Muscle layer of duodenum (tissue), 2 donors: ENCODE measurements at regions not wholly inside any gene's neighbourhood (a gene's known extent, or its start where the extent isn't known, plus 50 kb on each side); places are given as distances from the start of the nearest gene placed in this dataset.

Experiments used
- H3K27ac ChIP-seq: one replicate; pipeline ENCODE4 v1.7.0; 2013; ENCODE audit warnings: mild to moderate bottlenecking, low read length
- H3K27me3 ChIP-seq: one replicate; pipeline ENCODE4 v1.7.0; 2013; ENCODE audit warnings: low read depth, mild to moderate bottlenecking, control low read depth, low read length
- H3K36me3 ChIP-seq, 2 donors: one replicate each; pipeline ENCODE4 v1.7.0; 2013; ENCODE audit warnings: low read length in 2 of 2, control low read depth in 1 of 2, mild to moderate bottlenecking in 1 of 2; ENCODE audit not compliant: insufficient read depth in 2 of 2, control insufficient read depth in 1 of 2
- H3K4me1 ChIP-seq, 2 donors: one replicate each; pipeline ENCODE4 v1.7.0; 2013; ENCODE audit warnings: low read length in 2 of 2, mild to moderate bottlenecking in 2 of 2, control low read depth in 1 of 2, moderate library complexity in 1 of 2; ENCODE audit not compliant: insufficient read depth in 2 of 2, control insufficient read depth in 1 of 2
- H3K4me3 ChIP-seq, 2 donors: one replicate each; pipeline ENCODE4 v1.7.0; 2013; ENCODE audit warnings: low read length in 2 of 2, low read depth in 1 of 2, mild to moderate bottlenecking in 1 of 2
- H3K9me3 ChIP-seq, 2 donors: one replicate each; pipeline ENCODE4 v1.7.0; 2013; ENCODE audit warnings: low read length in 2 of 2, control low read depth in 1 of 2, mild to moderate bottlenecking in 1 of 2; ENCODE audit not compliant: control insufficient read depth in 1 of 2
- donor health status: healthy.

DNA sequence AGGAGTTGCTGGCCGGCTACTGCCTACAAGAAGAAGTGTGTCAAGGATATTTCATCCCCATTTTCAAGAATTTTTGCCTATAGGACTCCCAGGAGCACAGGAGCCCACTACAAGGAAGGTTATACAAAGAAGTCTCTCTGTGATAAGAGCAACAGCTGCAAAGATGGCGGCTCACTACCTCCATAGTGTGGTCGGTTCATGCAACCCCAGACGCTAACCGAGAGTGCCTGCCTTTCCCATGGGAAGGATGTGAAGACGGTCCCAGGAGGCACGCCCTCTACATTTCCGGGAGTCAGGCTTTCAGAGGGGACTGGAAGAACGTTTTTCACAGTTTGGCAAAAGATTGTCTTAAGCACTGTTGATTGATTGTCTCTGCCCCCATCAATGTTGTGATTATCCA is 816.3 kb downstream of the QKI start:
- no peak overlapping the region for H3K4me3 ChIP-seq
- H3K4me1 ChIP-seq, result no peaks in the 10 kb centered on the region
- no peaks in the 10 kb centered on the region for H3K9me3 ChIP-seq
- no peak overlapping the region for H3K27ac ChIP-seq
- no peaks in the 10 kb centered on the region for H3K27me3 ChIP-seq
- no peaks in the 10 kb centered on the region for H3K36me3 ChIP-seq

DNA sequence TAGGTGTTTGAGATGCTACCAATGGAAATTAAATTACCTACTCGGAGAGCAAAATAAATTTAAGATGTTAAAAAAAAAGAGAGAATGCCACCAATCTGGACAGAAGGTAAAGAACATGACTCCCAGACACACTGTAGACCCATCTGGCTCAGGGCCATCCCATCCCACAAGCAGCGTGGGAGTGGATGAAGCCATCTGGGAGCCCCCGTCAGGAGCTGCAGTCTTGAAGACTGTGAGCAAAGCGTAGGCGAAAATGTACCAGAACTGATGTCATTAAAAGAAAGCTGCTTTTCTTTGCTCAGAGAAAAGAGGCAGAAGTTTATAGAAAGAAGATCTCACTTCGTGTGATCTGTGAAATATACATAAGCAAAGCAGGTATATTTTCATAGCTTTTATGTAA is 815.7 kb downstream of the QKI start:
- Histone ChIP-seq H3K4me1 (no peaks in the 10 kb centered on the region), H3K4me3 (no peak overlapping the region), H3K27ac (no peak overlapping the region), H3K27me3 (no peaks in the 10 kb centered on the region), H3K9me3 (no peaks in the 10 kb centered on the region), H3K36me3 (no peaks in the 10 kb centered on the region)

- Histone ChIP-seq H3K9me3 (no peaks in the 10 kb centered on the region), H3K27me3 (no peaks in the 10 kb centered on the region), H3K27ac (no peak overlapping the region), H3K4me3 (no peak overlapping the region), H3K4me1 (no peaks in the 10 kb centered on the region), H3K36me3 (no peaks in the 10 kb centered on the region)
Observed at GRCh38 chr6:164229716-164230115, 815.2 kb downstream of the QKI start.

GRCh38 chr6:164227952-164228522 is 813.5 kb downstream of the QKI start:
- Histone ChIP-seq H3K9me3 (no peaks in the 10 kb centered on the region), H3K36me3 (no peaks in the 10 kb centered on the region), H3K4me1 (no peaks in the 10 kb centered on the region), H3K4me3 (no peak overlapping the region), H3K27ac (no peak overlapping the region), H3K27me3 (no peaks in the 10 kb centered on the region)

- Histone ChIP-seq H3K36me3 (no peaks in the 10 kb centered on the region), H3K4me1 (no peaks in the 10 kb centered on the region), H3K4me3 (no peak overlapping the region), H3K27me3 (no peaks in the 10 kb centered on the region), H3K27ac (no peak overlapping the region), H3K9me3 (peaks cover 0 to 4% of the 10 kb centered on the region in 2 donors)
Observed at GRCh38 chr6:164216839-164217238, 802.3 kb downstream of the QKI start.

GRCh38 chr6:164216368-164216767 is 801.9 kb downstream of the QKI start:
- Histone ChIP-seq H3K4me3 (no peak overlapping the region), H3K27ac (no peak overlapping the region), H3K4me1 (no peaks in the 10 kb centered on the region), H3K9me3 (peaks cover 0 to 4% of the 10 kb centered on the region in 2 donors), H3K36me3 (no peaks in the 10 kb centered on the region), H3K27me3 (no peaks in the 10 kb centered on the region)

GRCh38 chr6:164214066-164214465 is 799.5 kb downstream of the QKI start:
- Histone ChIP-seq H3K27ac (no peak overlapping the region), H3K4me1 (no peaks in the 10 kb centered on the region), H3K36me3 (no peaks in the 10 kb centered on the region), H3K27me3 (no peaks in the 10 kb centered on the region), H3K9me3 (peaks cover 0 to 4% of the 10 kb centered on the region in 2 donors), H3K4me3 (no peak overlapping the region)

DNA sequence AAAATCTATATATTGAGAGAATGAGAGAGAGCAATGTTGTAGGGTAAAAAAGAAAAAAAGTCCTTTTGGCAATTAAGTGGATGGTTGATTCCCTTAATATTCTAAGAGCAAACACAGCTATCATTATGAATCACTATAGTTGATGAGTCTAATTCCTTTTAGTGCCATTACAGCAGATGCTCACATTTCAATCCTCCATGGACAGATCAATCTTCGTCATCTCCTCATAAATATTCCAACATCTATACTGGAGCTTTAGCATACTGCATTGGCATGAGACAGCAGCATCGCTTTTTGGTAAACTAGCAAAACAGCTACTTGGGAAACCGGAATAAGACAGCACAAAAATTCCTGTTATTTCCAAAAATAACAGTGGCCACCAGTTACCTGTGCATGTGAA is 796.7 kb downstream of the QKI start:
- H3K36me3 ChIP-seq, result no peaks in the 10 kb centered on the region
- no peaks in the 10 kb centered on the region for H3K4me1 ChIP-seq

GRCh38 chr6:164210783-164211182 is 796.3 kb downstream of the QKI start:
- Histone ChIP-seq H3K4me1 (no peaks in the 10 kb centered on the region), H3K9me3 (peaks cover 0 to 4% of the 10 kb centered on the region in 2 donors), H3K4me3 (no peak overlapping the region), H3K27ac (no peak overlapping the region), H3K27me3 (no peaks in the 10 kb centered on the region), H3K36me3 (no peaks in the 10 kb centered on the region)

More for the DNA sequence above, 796.7 kb downstream of the QKI start:
- Histone ChIP-seq H3K27me3 (no peaks in the 10 kb centered on the region), H3K27ac (no peak overlapping the region), H3K4me3 (no peak overlapping the region), H3K9me3 (peaks cover 0 to 4% of the 10 kb centered on the region in 2 donors)

DNA sequence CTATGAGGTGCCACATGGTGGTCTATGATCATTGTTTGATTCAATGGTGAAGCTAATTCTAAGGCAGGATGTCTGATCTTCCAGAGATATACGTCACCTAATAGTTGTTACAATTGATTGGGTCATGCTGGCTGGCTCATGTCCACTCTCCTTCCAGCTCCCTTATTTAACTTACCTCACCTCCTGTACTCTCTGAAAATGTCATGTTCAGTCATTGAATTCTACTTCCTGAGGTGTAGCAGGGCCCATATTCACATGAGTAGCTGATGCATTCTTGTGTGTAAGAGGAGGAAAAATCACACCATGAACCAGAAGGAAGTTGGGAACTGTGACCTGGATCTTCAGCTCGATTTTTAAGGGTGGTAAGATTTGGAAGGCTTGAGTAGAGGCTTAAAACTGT is 795.8 kb downstream of the QKI start:
- H3K27me3 ChIP-seq, result no peaks in the 10 kb centered on the region
- no peak overlapping the region for H3K4me3 ChIP-seq
- H3K27ac ChIP-seq, result no peak overlapping the region
- H3K36me3 ChIP-seq, result no peaks in the 10 kb centered on the region
- H3K4me1 ChIP-seq, result no peaks in the 10 kb centered on the region
- H3K9me3 ChIP-seq, result peaks cover 0 to 4% of the 10 kb centered on the region in 2 donors

GRCh38 chr6:164208371-164208770 is 793.9 kb downstream of the QKI start:
- H3K27ac ChIP-seq, result no peak overlapping the region
- H3K27me3 ChIP-seq, result no peaks in the 10 kb centered on the region
- H3K9me3 ChIP-seq, result peaks cover 0 to 4% of the 10 kb centered on the region in 2 donors
- no peak overlapping the region for H3K4me3 ChIP-seq
- no peaks in the 10 kb centered on the region for H3K36me3 ChIP-seq
- H3K4me1 ChIP-seq, result no peaks in the 10 kb centered on the region

GRCh38 chr6:164206807-164207423 is 792.4 kb downstream of the QKI start:
- H3K27me3 ChIP-seq, result no peaks in the 10 kb centered on the region
- H3K4me1 ChIP-seq, result no peaks in the 10 kb centered on the region
- H3K9me3 ChIP-seq, result no peaks in the 10 kb centered on the region
- H3K27ac ChIP-seq, result no peak overlapping the region
- no peaks in the 10 kb centered on the region for H3K36me3 ChIP-seq
- no peak overlapping the region for H3K4me3 ChIP-seq
